GM12878 (cell line): ENCODE measurements at regions not wholly inside any gene's neighbourhood (a gene's known extent, or its start where the extent isn't known, plus 50 kb on each side); places are given as distances from the start of the nearest gene placed in this dataset.
A peak's percentile ranks its signal among the peaks of the same experiment; 100 is the strongest.

ENCODE experiments used
- BCL11A ChIP-seq: IDR thresholded peaks from 2 replicates; pipeline ENCODE4 v1.6.1; 2011; ENCODE audit warnings: low read depth, low read length
- CREB1 ChIP-seq: IDR thresholded peaks from 2 replicates; pipeline ENCODE4 v1.6.1; 2012; ENCODE audit warnings: low read depth, mild to moderate bottlenecking, inconsistent platforms
- DPF2 ChIP-seq: fragments of 450-650 bp; IDR thresholded peaks from 2 replicates; pipeline ENCODE4 v1.6.1; 2017; ENCODE audit warnings: mild to moderate bottlenecking
- E2F8 ChIP-seq: fragments of 450-650 bp; IDR thresholded peaks from 2 replicates; pipeline ENCODE4 v1.6.1; 2018; ENCODE audit warnings: mild to moderate bottlenecking, low read depth, moderate library complexity; ENCODE audit not compliant: partially characterized antibody
- E4F1 ChIP-seq: fragments of 450-650 bp; IDR thresholded peaks from 2 replicates; pipeline ENCODE4 v1.6.1; 2018; ENCODE audit warnings: borderline replicate concordance, mild to moderate bottlenecking; ENCODE audit not compliant: partially characterized antibody
- EED ChIP-seq: sonication (generic); IDR thresholded peaks from 2 replicates; pipeline ENCODE4 v1.6.1; 2016; ENCODE audit warnings: antibody characterized with exemption, low read depth
- ETV6 ChIP-seq, 2 experiments: fragments of 450-650 bp in 1 of 2; IDR thresholded peaks in 1 of 2; conservative IDR thresholded peaks in 1 of 2; 2 replicates each; pipeline ENCODE4 v1.6.1; 2014; ENCODE audit warnings: antibody characterized with exemption in 1 of 2, borderline replicate concordance in 1 of 2, low read depth in 1 of 2, mild to moderate bottlenecking in 1 of 2, moderate library complexity in 1 of 2
- EZH2 ChIP-seq: IDR thresholded peaks from 2 replicates; pipeline ENCODE4 v1.6.1; 2012; ENCODE audit warnings: low read depth, mild to moderate bottlenecking, control low read depth, inconsistent platforms, low read length, borderline replicate concordance; ENCODE audit not compliant: control insufficient read depth
- HCFC1 ChIP-seq: fragments of 150-350 bp; IDR thresholded peaks from 2 replicates; pipeline ENCODE4 v1.6.1; 2014; ENCODE audit warnings: low read length
- IKZF2 ChIP-seq, 2 experiments: fragments of 450-650 bp; IDR thresholded peaks; 2 replicates each; pipeline ENCODE4 v1.6.1; 2017; ENCODE audit warnings: mild to moderate bottlenecking in 2 of 2, moderate library complexity in 2 of 2
- IRF5 ChIP-seq: fragments of 450-650 bp; IDR thresholded peaks from 2 replicates; pipeline ENCODE4 v1.6.1; 2017; ENCODE audit warnings: borderline replicate concordance
- KLF5 ChIP-seq: fragments of 450-650 bp; IDR thresholded peaks from 2 replicates; pipeline ENCODE4 v1.6.1; 2014; ENCODE audit warnings: mild to moderate bottlenecking; ENCODE audit not compliant: partially characterized antibody
- MTA3 ChIP-seq: IDR thresholded peaks from 2 replicates; pipeline ENCODE4 v1.6.1; 2012; ENCODE audit warnings: low read length, inconsistent platforms, borderline replicate concordance
- NFIC ChIP-seq: IDR thresholded peaks from 2 replicates; pipeline ENCODE4 v1.6.1; 2012; ENCODE audit warnings: low read depth, mild to moderate bottlenecking, inconsistent platforms, low read length, moderate library complexity
- NR2F1 ChIP-seq: fragments of 450-650 bp; conservative IDR thresholded peaks from 2 replicates; pipeline ENCODE4 v1.6.1; 2017; ENCODE audit warnings: mild to moderate bottlenecking
- POLR2AphosphoS5 ChIP-seq: IDR thresholded peaks from 2 replicates; pipeline ENCODE4 v1.6.1; 2011; ENCODE audit warnings: mild to moderate bottlenecking, low read length, inconsistent platforms
- POU2F2 ChIP-seq: IDR thresholded peaks from 3 replicates; pipeline ENCODE4 v1.6.1; 2011; ENCODE audit warnings: low read depth, mild to moderate bottlenecking, low read length, borderline replicate concordance
- RFX5 ChIP-seq: IDR thresholded peaks from 2 replicates; pipeline ENCODE4 v1.6.1; 2011; ENCODE audit warnings: low read depth, low read length, improper control_type of control experiment
- RUNX3 ChIP-seq: IDR thresholded peaks from 2 replicates; pipeline ENCODE4 v1.6.1; 2012; ENCODE audit warnings: low read length, inconsistent platforms
- SIX5 ChIP-seq: IDR thresholded peaks from 2 replicates; pipeline ENCODE4 v1.6.1; 2011; ENCODE audit warnings: mild to moderate bottlenecking, low read depth, low read length, moderate library complexity; ENCODE audit not compliant: severe bottlenecking
- SMC3 ChIP-seq: IDR thresholded peaks from 2 replicates; pipeline ENCODE4 v1.6.1; 2011; ENCODE audit warnings: low read length, improper control_type of control experiment, borderline replicate concordance
- SPI1 ChIP-seq: IDR thresholded peaks from 2 replicates; pipeline ENCODE4 v1.6.1; 2011; ENCODE audit warnings: low read depth, mild to moderate bottlenecking, low read length, moderate library complexity, borderline replicate concordance; ENCODE audit not compliant: insufficient read depth
- TCF12 ChIP-seq: IDR thresholded peaks from 2 replicates; pipeline ENCODE4 v1.6.1; 2011; ENCODE audit warnings: low read depth, mild to moderate bottlenecking, low read length
- YBX1 ChIP-seq: fragments of 450-650 bp; IDR thresholded peaks from 2 replicates; pipeline ENCODE4 v1.6.1; 2016; ENCODE audit warnings: antibody characterized with exemption
- ZBED1 ChIP-seq: IDR thresholded peaks from 2 replicates; pipeline ENCODE4 v1.6.1; 2016; ENCODE audit warnings: borderline replicate concordance
- ZNF217 ChIP-seq: fragments of 450-650 bp; IDR thresholded peaks from 2 replicates; pipeline ENCODE4 v1.6.1; 2017; ENCODE audit warnings: antibody characterized with exemption, mild to moderate bottlenecking
- ZNF24 ChIP-seq: fragments of 450-650 bp; IDR thresholded peaks from 2 replicates; pipeline ENCODE4 v1.6.1; 2017; ENCODE audit warnings: antibody characterized with exemption, mild to moderate bottlenecking

GRCh38 chr13:28574617-28575142 is 79.8 kb upstream of the FLT1 start (continued):
- TF ChIP-seq MTA3 (no peak), TCF12 (no peak), CREB1 (peak; percentile 73), E4F1 (no peak), KLF5 (no peak), EZH2 (no peak), YBX1 (no peak), SMC3 (no peak), SPI1 (no peak), ETV6 (conservative IDR thresholded peaks at IDR 0.05 in 1 of 2, IDR thresholded peaks at IDR 0.05 in 1 of 2; ENCODE audit: borderline replicate concordance in 1 of 2, low read depth in 1 of 2) (peak in 1 of 2 experiments; percentile 85; a peak in 2 of 4 replicates), RUNX3 (0 out of 2 replicates have a peak, but pooled peaks have one; percentile 15), HCFC1 (no peak), RFX5 (no peak), IKZF2 (IDR thresholded peaks at IDR 0.05) (no peak), DPF2 (no peak), ZNF217 (no peak), NR2F1 (no peak), POU2F2 (no peak), SIX5 (no peak), NFIC (no peak; the same call in 1 of the 2 replicates), IRF5 (no peak), E2F8 (no peak), POLR2AphosphoS5 (no peak), BCL11A (no peak), ZNF24 (no peak), EED (peak; percentile 64), ZBED1 (no peak)
